NCI-H2081 (cell line): ENCODE measurements at regions not wholly inside any gene's neighbourhood (a gene's known extent, or its start where the extent isn't known, plus 50 kb on each side); places are given as distances from the start of the nearest gene placed in this dataset.
A peak's percentile ranks its signal among the peaks of the same experiment; 100 is the strongest.
"Not testable (repeated sequence)": the region's sequence is repeated elsewhere in the genome, so short reads cannot be mapped to it uniquely, and the experiment has no call there.

Source experiments
- DNase-seq, 2 experiments: peaks; one replicate each; lab custom pipeline; 2025; lab: John Stamatoyannopoulos, UW

DNA sequence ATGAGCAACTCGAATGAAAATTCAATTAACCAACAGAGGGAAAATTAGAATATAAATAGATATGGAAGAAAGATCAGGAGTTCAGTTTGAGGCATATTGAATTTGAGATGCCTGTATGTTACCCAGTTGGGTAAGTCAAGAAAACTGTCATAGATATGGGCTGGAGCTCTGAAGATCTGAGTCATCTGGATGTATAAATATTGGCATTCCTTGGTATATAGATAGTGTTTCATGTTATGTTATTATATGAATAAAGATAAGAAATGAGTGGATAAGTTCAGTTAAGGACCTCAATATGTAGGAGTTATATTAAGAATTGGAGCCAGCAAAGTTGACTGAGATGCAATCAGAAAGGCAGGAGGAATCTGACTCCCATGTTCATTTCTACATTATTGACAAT is 543.6 kb upstream of the SMIM31 start:
- no peak for DNase-seq

DNA sequence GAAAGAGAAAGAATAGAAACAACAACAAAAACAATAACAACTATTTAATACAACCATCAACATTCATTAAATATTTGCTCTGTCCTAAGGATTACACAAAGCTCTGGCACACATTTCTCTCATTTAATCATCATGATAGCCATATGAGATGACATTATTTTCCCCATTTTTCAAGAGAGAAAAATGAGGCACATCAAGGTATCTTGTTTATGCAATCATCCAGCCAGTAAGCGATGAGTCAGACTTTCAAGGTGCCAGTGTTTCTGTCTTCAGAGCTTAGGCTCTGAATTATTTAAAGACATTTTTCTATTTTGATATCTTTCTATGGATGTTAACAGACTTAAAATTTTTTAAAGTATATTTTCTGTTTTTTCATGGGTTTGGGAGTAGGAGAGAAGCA is 541.8 kb upstream of the SMIM31 start:
- DNase-seq, result no peak

DNA sequence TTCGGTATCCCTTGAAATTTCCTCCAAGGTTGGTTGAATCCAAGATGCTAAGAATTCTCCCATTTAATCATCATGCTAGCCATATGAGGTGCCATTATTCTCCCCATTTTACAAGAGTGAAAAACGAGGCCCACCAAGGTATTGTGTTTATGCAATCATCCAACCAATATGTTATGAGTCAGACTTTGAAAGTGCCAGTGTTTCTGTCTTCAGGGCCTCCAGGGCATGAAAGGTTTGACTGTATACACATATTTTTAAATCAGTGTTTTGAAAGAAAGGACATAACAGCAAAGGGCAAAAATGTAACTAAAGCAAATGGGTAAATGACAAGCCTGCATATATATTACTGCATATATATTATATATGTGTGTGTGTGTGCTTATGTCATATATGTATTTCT is 541.2 kb upstream of the SMIM31 start:
- no peak for DNase-seq

DNA sequence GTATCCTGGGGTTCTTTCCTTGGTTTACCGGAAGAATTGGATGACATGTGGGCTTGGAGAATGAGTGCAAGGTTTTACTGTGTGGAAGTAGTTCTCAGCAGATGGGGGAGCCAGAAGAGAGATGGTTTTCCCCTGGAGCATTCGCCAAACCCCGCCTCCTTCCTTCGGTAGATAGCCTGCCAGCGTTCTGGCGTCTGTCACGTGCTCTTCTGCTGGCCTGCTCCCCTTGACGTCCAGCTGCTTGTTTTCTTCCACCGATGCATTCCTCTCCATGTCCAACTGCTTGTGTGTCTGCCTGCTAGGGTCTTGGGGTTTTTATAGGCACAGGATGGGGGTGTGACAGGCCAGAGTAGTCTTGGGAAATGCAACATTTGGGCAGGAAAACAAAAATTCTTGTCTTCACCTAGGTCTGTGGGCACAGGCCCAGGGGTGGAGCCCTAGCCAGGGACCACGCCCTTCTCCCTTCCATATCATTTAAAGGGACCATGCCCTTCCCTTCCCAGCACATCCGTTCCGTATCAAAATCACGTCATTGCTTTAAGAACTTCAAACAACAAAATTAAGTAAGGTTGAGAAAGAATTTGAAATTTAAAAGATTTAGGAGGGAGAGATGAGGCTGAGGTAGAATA is 538.7 kb upstream of the SMIM31 start:
- DNase-seq, result no peak

DNA sequence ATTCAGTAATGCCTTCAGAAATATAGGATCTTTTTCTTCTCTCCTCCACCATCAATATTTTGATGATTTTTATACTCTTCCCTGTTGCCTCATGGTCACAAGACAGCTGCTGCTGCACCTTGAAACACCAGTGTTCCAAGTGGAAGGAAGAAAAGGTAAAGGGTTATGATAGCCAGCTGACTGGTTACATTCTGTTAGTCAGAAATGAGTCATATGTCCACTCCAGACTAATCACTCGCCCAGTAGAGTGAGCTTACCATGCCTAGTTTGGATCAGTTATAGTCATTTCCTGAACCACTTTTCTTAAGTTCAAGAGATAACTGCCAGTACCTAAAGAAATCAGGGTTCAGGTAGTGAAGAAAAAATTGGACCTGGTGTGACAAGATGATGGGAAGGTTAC is 532.3 kb upstream of the SMIM31 start:
- DNase-seq, result no peak

DNA sequence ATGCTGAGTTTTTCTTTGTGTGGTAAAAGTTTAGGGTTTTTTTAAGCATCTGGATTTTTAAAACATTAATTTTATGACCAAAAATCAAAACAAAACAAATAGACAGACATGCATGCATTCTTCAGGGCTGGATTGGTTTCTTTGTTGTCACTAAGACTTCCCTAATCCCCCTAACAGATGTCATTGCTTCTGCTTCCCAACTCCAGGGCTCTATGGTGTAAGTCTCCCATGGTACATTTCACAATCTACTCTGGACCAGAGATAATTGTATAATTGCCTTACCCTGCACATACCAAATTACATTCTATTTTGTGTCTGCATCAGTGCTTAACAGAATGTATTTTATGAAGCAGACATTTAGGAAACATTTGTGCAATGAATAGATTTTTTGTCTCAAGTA is 529.1 kb upstream of the SMIM31 start:
- no peak for DNase-seq

DNA sequence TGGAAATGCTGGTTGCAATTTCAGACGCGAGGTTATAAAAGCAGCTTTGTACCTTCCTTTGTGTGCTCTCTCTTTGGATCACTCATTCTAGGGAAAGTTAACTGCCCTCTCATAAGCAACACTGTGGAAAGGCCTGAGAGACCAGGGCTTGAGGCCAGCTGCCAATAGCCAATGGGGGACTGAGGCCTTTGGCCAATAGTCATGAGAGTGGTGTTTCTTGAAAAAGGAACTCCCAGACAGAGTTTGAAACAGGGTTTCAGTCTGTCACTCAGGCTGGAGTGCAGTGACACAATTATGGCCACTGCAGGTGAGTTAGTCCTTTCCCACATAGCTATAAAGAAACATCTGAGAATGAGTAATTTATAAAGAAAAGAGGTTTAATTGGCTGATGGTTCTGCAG is 524.7 kb upstream of the SMIM31 start:
- no peak for DNase-seq

DNA sequence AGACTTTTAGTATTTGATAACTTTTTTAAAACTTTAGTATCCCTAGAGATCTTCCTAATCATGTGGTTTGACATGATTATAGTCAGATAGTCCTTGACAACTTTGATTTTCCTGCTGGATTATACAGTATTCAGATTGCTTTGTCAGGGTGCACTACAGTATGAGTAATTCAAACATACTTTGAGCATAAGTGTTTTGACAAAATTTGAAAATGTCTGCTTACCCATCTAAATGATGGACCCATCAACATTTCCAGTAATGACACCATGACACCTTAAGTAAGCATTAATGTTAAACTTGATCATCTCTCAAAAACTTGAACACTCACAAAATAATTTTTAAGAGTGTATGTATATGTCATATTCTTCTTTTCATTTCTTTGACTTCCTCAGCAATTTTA is 514.5 kb upstream of the SMIM31 start:
- DNase-seq, result no peak

DNA sequence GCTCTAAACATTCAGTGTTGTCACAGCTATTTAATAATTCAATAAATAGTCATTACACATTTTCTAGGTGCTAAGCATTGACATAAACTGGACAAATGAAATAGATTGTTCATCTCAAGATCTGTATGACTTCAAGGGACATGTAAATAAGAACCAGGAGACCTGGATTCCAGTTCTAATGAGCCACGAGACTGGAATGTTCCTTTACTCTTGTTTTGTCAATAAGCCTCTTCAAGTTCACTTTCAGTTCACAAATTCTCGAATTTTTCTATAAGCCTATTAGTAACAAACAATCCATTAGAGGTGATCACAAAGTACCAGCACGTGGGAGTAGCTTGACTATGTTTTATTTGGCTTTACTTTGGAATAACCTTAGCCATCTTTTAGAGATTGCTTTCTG is 514.0 kb upstream of the SMIM31 start:
- DNase-seq, result no peak

DNA sequence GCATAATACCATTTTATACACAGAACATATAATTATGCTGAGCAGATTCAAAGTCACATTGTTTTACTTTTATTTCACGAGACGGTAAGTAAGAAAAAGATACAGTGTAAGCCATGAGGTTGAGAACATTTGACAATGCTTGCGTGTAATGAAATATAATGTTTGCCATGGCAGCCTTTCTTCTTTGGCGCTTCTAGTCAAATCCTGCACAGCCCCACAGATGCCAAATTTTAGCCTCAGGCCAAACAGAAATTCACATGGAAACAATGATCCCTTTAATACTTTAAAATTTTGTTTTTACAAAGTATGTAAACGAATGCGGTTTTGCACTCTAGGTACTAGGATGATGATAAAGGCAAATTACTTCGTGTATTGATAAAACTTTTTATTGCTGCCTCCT is 502.7 kb upstream of the SMIM31 start:
- DNase-seq, result peak; percentile 9 to 41

DNA sequence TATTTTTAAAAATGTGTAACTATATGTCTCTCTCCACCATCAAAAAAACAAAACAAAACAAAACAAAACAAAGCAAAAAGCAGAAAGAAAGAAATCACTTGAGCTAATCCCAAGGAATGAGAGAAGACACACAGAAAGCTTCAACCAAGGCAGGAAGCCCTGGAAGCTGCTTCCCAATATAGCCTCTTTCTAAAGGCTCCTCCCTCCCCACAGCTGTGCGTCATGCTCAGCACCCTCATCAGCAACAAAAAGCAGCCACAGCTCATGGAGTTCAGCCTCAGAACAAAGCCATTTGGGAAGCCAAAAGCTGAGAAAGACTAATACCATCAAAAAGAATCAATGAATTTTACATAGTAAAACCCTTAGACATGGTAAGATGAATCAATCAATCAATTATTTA is 501.6 kb upstream of the SMIM31 start:
- no peak for DNase-seq

DNA sequence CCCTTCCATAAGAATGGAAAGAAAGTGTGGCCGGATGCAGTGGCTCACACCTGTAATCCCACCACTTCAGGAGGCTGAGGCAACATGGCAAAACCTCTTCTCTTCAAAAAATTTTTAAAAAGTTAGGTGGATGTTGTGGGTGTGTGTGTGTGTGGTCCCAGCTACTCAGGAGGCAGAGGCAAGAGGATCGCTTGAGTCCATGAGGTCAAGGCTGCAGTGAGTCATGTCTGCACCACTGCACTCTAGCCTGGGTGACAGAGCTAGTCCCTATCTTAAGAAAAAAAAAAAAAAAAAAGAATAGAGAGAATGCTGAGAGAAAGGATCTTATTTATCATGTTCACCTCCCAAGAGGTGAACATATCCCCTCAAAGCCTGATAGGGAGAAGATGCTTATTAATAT is 492.1 kb upstream of the SMIM31 start:
- no peak for DNase-seq

DNA sequence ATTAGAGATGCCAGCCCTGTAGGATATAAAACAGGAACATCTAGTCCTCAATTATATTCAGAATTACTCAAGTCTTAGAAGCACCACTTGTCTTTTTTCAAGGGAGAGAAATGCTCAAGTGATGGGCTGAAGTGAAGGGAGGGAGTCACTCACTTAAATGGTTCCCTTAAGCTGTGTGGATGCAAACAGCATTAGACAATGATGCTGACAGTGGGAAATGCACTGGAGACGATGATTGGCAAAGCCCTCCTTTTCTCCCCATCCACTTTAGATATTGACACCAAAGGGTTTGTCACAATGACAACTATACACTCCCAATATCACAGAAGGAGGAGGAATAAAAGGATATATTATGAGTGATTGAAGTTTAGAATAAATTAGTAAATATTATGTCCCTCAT is 491.4 kb upstream of the SMIM31 start:
- not testable (repeated sequence) for DNase-seq

DNA sequence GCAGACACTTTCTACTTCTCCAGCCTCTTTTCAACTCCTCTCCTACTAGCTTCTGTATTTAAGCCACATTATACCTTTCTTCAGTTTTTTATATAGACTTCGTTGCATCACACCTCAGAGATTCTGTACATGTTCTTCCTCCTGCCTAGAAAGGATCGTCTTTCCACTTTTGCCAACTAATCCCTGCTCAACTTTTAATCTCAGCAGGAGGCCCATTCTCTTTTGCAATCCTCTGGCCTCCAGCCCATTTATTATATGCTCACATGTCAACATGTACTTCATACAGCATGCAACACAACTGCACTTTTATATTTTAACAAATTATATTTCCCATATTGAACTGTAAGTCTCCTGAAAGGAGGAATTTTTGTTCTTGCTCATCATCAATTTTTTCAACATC is 476.5 kb upstream of the SMIM31 start:
- DNase-seq, result not testable (repeated sequence)

DNA sequence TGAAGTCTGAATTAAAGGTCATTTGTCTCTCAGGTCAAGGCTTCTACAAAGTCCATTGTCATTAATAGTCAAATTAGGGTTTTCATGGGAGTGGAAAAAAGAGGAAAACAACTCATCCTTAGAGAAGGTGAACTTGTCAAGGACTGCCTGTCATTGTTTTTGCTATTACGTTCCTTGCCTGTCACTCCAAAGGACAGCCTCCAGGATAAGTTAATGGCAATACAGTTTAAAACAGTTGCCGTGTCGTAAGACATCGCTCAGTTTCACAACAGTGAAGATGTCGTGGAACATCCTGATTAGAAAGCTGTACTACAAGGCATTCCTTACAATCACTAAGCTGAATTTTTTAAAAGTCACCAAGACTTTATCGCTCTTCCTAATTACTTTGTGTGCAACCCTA is 466.8 kb upstream of the SMIM31 start:
- DNase-seq, result no peak

DNA sequence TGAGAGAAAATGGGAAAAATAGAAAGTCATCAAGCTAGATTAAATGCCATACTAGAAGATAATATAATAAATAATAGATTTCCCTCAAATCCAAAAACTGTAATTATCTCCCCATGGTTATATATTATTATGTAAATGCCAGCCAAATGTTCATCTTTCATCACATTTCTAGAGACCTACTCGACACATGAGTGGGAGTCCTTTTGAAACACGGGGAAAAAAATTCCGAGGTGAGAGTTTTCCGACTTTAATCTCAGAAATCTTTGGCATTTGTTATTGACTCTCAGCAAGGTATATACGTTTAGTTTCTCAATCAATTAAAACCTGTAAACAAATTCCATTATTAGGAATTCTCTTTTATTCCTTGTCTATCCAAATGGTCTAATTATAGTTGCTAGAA is 465.4 kb upstream of the SMIM31 start:
- DNase-seq, result no peak

DNA sequence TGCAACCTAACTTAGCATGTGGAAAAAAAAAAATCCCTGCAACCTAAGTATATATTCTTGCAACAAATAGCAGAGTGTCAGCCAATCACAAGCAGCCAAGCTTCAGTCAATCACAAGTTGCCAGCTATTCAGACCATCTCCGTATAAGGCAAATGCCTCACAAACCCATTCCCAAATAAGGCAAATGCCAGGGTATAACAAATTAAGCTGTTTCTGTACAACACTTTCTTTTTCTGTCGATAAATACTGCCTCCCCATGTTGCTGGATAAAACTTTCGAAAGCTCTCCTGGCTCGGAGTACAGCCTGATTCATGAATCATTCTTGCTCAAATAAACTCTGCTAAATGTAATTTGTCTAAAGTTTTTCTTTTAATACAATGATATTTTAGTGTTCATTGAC is 460.7 kb upstream of the SMIM31 start:
- DNase-seq, result no peak

DNA sequence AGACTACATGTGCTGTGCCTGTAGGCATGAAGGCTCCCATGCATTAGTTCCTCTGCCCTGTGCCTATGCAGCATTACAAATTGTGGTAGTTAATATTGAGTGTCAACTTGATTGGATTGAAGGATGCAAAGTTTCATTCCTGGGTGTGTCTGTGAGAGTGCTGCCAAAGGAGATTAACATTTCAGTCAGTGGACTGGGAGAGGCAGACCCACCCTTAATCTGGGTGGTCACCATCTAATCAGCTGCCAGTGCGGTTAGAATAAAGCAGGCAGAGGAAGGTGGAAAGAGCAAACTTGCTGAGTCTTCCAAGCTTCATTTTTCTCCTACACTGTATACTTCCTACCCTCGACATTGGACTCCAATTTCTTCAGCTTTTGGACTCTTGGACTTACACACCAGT is 460.2 kb upstream of the SMIM31 start:
- no peak for DNase-seq

DNA sequence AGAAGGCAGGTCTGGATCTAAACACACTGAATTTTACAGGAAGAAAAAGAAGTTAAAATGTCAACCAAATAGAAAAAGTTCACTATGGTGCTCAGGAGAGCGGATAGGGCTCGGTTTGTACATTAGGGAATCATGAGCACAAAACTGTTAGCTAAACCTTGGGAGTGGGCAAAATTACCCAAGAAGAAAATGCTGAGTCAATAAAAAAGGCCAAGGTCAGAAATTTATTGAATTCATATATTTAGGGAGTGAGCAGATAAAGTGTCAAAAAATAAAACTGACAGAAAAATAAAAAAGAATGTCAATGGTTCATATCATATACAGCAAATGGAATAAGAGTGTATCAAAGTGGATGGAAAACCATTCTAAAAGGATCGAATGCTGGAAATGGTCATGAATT is 452.5 kb upstream of the SMIM31 start:
- DNase-seq, result no peak

DNA sequence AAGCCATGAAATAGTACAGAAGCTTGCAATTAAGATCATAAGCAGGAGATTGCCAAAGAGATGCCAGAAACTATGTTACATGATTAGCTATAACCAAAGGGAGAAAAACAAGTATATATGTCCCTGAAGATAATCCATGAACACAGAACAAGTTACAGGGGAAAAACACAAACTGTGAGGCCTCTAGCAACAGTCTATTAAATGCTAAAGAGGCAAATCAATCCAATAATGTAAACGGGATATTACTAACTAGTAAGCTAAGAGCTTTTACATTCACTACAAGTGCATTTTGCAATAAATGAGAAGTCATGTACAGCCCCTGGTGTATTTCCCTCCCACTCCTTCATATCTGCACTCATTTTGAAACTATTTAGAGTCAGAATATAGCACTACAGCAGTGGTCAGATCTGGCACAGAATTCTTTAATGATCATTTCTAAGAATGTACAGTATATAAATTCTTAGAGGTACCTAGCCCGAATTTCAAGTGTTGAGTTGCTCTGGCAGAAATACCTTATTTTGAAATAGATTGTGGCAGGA is 449.8 kb upstream of the SMIM31 start:
- no peak for DNase-seq

DNA sequence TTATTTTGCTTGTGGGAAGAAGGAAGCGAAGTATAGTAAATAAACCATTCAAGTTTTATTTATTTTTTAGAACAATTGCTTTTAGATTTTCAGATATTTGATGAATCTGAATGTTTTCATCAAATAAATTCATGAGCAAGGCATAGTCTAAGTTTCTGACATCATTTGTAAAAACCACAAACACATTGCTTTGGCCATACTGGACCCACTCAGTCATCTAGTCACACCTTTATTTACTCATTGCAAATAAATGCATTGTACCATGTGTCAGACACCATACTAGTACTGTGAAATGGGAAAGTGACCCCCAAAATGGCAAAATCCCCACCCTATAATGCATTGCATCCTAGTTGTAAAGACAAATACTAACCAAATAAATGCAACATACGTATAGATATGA is 449.1 kb upstream of the SMIM31 start:
- DNase-seq, result no peak

DNA sequence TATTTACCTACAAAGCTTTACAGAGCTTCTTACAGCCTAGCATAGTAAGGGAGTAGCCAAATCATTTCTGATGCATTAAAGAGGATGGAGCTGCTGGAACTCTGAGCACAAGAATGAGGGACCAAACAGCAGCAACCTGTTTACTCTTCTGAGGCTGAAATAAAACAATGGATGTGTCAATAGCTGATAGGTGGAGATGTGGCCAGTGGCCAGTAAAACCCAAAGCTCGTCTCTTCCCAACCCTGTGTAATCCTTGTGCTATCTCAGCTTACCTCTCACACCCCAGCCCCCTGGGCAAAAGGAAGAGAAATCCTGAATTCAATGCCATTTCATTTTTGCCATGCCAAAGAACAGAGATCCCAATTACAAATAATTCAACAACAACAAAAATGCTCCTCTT is 446.7 kb upstream of the SMIM31 start:
- DNase-seq, result no peak

DNA sequence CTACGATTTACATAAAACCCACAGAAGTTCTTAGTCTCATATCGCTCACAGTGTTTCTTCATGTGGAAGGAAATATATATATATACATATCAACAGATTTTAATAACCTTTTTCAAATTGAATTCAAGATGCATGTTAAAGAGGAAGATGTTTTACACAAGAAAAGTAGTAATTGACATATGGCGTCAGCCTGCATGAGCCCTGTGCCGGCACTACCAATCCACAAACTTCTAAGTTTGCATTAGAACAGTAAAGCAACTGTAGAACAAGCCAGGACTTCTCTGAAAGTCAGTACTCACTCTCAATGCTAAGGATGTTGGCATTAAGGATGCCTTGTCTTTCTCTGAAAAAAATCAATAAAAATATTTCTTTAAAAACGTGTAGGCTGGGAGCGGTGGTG is 441.3 kb upstream of the SMIM31 start:
- no peak for DNase-seq

DNA sequence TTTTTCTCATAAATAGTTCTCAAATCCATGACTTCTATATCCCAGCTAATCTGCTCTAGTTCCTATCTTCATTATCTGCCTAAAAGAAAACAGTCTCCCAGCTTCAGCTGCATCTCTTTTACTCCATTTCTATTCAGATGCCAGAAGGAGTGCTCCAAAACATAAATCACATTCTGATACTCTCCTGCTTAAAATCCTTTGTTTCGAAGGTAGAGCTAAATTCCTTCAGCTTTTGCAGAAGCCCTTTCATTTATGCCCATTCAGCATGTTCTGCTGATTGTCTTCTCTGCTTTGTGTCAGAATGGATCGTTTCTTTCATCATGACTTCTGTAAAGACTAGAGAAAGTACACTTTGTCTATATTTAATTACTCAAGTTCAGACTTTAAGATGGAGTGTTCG is 440.1 kb upstream of the SMIM31 start:
- no peak for DNase-seq

DNA sequence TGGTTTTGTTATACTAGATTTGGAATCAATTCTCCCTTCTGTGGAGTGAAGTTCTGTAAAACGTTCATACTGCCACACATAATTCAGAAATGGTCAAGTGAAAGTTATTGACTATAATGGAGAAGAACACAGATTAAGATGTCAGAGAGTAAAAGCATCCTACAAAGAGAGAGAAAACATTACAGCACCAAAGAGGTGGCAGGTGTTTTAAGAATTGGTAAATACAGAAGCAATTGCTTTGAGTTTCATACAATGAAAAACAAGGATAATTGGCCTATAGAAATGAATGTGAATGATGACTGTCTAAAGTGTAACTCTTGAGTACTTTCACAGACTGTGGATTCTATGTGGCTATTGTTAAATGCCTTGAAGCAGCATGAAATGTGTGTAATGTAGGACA is 435.6 kb upstream of the SMIM31 start:
- DNase-seq, result peak in 1 of 2 experiments; percentile 18
